ENCODE measurements at regions not wholly inside any gene's neighbourhood (a gene's known extent, or its start where the extent isn't known, plus 50 kb on each side); places are given as distances from the start of the nearest gene placed in this dataset.
A peak's percentile ranks its signal among the peaks of the same experiment; 100 is the strongest.

- TF ChIP-seq CTCF (conservative IDR thresholded peaks at IDR 0.05 in 1 of 2, IDR thresholded peaks at IDR 0.05 in 1 of 2; ENCODE audit: low read depth in 1 of 2, low read length in 2 of 2) (peak; percentile 3 to 59), EZH2 (IDR thresholded peaks at IDR 0.05; ENCODE audit: low read length, missing control alignments) (no peak)
Observed at GRCh38 chr13:85261757-85262346, 537.4 kb downstream of the SLITRK6 start.
